CMK (cell line): ENCODE measurements at regions not wholly inside any gene's neighbourhood (a gene's known extent, or its start where the extent isn't known, plus 50 kb on each side); places are given as distances from the start of the nearest gene placed in this dataset.

Source experiments
- DNase-seq: peaks from one replicate; pipeline ENCODE4 v3.0.0-alpha.2; 2010; ENCODE audit warnings: low read depth

DNA sequence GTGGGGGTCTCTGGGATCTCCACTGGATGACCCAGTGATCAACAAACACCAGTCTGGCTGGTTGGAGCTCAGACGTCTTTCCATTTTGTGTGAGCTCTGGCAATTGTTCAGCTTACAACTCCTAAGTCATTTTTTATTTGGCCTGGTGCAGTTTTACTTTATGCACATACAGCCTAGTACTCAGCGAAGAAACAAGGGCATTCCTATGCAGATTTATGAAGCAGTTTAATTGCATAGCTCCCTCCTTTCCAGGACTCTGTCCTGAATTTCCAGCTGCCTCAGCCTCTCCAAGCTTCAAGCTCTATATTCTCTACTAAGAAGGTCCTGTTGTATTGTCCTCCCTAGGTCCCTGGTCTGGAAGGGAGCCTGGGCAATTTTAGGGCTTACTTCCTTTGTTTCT is 145.6 kb upstream of the GALNT17 start:
- no peak for DNase-seq

GRCh38 chr7:70994176-70994575 is 137.8 kb upstream of the GALNT17 start:
- no peak for DNase-seq

DNA sequence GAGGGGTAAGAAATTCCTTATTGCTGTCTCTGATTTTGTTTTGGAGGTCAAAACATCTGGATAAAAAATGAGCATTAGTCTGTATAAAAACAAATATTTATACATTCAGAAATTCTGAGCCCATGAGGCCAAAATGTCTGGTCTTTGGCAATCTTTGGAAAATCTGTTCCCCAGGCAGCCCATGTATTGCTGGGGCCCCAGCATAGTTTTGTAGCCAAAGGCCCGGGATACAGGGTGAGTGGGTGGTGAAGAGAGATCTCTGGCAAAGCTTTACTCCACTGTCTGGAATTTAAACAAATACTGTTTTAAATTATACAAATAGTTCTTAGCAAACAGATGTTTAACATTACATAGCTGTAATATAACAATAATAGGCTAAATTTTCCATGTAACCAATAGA is 134.7 kb upstream of the GALNT17 start:
- no peak for DNase-seq

DNA sequence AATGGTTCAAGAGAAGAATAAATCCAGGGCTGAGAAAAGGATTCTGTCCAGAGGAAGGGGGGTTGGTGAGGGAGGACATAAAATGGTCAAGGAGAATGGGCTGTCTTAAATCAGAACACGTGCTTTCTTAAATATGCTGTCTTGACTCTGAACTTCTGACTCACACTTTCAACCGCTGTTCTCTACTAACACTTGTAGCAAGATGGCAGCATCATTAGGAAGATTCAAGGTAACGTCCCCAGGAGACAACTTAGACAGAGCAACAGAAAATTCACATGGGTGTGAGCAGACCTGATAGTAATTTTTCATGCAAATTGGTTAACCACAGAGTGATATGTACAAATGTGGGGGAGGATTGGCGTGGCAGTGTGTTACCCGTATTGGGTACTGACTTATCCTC is 126.8 kb upstream of the GALNT17 start:
- no peak for DNase-seq

DNA sequence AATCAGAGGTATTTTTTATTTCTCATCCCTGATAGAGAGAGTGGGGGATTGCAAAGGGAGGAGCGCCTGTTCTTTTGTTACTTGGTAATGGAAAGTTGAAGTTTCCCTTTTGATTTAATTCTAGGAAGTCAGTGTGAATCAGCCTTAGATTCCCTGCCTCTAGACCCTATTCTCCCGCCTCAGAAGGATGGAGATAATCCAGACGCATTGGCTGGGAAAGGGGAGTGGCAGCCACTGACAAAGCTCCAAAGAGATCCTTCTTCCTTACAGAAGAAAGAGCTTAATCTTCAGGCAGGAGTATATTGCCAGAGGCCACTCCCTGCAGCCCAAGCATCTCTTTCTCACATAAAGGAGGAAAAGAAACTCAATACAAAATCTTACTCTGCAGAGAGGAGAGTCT is 122.3 kb upstream of the GALNT17 start:
- DNase-seq, result no peak

DNA sequence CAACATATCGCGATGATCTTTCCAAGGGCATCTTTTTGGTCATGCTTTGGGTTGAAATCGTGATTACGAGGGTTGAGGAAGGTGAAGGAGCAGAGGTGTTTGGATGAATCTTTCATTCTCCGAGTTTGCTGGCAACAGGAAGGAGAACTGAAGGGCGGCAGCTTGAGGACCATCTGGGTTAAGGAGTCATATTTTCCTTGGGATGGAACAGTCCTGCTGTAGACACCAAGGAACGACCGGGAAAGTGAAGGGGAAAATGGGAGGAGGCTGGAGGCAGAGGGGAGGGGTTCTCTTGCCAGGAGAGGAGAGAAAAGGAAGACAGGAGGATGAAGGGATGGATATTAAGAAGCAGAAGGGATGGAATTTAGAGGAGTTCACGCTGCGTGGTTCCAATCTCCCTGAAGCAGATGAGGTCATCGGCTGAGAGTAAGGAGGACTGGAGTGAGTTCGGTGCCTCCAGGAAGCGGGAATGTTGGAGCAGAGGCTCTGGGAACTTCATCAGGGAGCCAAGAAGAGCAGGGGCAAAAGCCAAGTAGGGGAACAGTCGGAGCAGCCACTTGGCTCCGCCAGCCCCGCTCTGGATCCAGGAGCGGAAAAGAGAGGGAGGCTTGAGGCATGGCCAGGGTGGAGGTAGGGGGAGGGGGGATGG is 116.6 kb upstream of the GALNT17 start:
- DNase-seq, result no peak

GRCh38 chr7:71016401-71016800 is 115.5 kb upstream of the GALNT17 start:
- DNase-seq, result no peak

- no peak for DNase-seq
Measured at GRCh38 chr7:71017602-71018001, 114.3 kb upstream of the GALNT17 start.

- DNase-seq, result no peak
Measured at GRCh38 chr7:71019706-71020105, 112.2 kb upstream of the GALNT17 start.

- DNase-seq, result no peak
Measured at GRCh38 chr7:71021131-71021530, 110.8 kb upstream of the GALNT17 start.

GRCh38 chr7:71026680-71027079 is 105.3 kb upstream of the GALNT17 start:
- DNase-seq, result no peak

DNA sequence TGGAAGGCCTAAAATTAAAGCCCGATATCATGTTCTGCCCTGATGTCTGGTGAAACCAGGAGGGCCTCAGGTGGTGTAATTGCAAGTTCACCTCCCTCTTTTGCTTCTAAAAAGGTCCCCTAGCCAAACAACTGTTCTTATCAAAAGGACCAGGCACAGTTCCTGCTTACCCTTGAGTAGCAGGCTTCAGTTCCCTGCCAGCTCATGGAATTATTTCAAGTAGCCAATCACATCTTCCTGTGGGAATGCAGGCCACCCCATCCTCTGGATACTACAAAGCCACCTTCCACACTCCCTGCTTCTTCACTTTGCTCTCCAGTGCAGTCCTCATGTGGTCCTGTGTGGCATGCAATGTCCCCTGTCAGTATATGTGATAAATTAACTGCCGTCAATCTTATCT is 97.7 kb upstream of the GALNT17 start:
- no peak for DNase-seq

GRCh38 chr7:71042591-71042990 is 89.4 kb upstream of the GALNT17 start:
- no peak for DNase-seq

GRCh38 chr7:71050492-71050891 is 81.5 kb upstream of the GALNT17 start:
- no peak for DNase-seq

DNA sequence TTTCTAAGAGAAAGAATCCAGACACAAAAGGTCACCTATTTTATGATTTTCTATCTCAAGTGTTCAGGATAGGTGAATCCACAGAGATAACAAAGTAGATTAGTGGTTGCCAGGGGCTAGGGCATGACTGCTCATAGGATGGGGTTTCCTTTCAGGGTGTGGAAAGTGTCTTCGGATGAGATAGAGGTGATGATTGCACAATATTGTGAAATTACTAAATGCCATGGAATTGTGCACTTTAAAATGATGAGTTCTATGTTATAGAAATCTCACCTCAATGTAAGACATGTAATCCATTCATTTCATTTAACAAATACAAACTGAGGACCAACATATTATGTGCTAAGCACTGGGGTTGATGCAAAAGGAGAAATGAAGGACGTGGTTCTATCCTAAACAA is 76.4 kb upstream of the GALNT17 start:
- no peak for DNase-seq

DNA sequence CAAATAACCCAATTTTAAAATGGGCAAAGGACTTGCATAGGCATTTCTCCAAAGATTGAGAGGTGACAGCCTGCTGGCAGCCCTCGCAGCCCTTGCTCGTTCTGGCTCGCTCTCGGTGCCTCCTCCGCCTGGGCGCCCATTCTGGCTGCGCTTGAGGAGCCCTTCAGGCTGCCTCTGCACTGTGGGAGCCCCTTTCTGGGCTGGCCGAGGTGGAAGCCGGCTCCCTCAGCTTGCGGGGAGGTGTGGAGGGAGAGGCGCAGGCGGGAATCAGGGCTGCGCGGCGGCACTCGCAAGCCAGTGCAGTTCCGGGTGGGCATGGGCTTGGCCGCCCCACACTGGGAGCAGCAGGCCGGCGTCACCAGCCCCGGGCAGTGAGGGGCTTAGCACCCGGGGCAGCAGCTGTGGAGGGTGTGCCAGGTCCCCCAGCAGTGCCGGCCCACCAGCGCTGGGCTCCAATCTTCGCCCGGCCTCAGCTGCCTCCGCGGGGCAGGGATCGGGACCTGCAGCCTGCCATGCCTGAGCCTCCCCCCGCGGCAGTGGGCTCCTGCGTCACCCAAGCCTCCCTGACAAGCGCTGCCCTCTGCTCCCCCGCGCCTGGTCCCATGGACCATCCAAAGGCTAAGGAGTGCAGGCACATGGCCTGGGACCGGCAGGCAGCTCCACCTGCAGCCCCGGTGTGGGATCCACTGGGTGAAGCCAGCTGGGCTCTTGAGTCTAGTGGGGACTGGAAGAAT is 54.0 kb upstream of the GALNT17 start:
- no peak for DNase-seq
